COLO668 (cell line): ENCODE measurements at regions not wholly inside any gene's neighbourhood (a gene's known extent, or its start where the extent isn't known, plus 50 kb on each side); places are given as distances from the start of the nearest gene placed in this dataset.

ENCODE experiments used
- DNase-seq: peaks from one replicate; lab custom pipeline; 2025; ENCODE audit not compliant: unreplicated experiment; lab: John Stamatoyannopoulos, UW

- DNase-seq: no peak
Observed at GRCh38 chr1:222910699-222911098, 95.9 kb downstream of the DISP1 start.

GRCh38 chr1:222911866-222912265 lies 97.0 kb downstream of the DISP1 start:
- DNase-seq: no peak

- no peak for DNase-seq
Observed at GRCh38 chr1:222912730-222913129, 97.9 kb downstream of the DISP1 start.

- no peak for DNase-seq
Observed at GRCh38 chr1:222914861-222915632, 100.2 kb downstream of the DISP1 start.

- DNase-seq: no peak
Observed at GRCh38 chr1:222916100-222916499, 101.3 kb downstream of the DISP1 start.

- no peak for DNase-seq
Observed at GRCh38 chr1:222918801-222919477, 104.1 kb downstream of the DISP1 start.

GRCh38 chr1:222919478-222919865 lies 104.6 kb downstream of the DISP1 start:
- no peak for DNase-seq

- DNase-seq: no peak
Observed at GRCh38 chr1:222920169-222920568, 105.3 kb downstream of the DISP1 start.

GRCh38 chr1:222921945-222922344 lies 107.1 kb downstream of the DISP1 start:
- no peak for DNase-seq

- DNase-seq: no peak
Observed at GRCh38 chr1:222923506-222923905, 108.7 kb downstream of the DISP1 start.

GRCh38 chr1:222924136-222924706 lies 109.4 kb downstream of the DISP1 start:
- DNase-seq: no peak

- DNase-seq: no peak
Observed at GRCh38 chr1:222926566-222926965, 111.7 kb downstream of the DISP1 start.

- DNase-seq: no peak
Observed at GRCh38 chr1:222927031-222927430, 112.2 kb downstream of the DISP1 start.

GRCh38 chr1:222928212-222928611 lies 113.4 kb downstream of the DISP1 start:
- DNase-seq: no peak

- no peak for DNase-seq
Observed at GRCh38 chr1:222930070-222930469, 115.2 kb downstream of the DISP1 start.

GRCh38 chr1:222931023-222931422 lies 116.2 kb downstream of the DISP1 start:
- DNase-seq: no peak

GRCh38 chr1:222933273-222933672 lies 118.4 kb downstream of the DISP1 start:
- DNase-seq: no peak

GRCh38 chr1:222935239-222935900 lies 120.5 kb downstream of the DISP1 start:
- no peak for DNase-seq

- no peak for DNase-seq
Observed at GRCh38 chr1:222936042-222936441, 121.2 kb downstream of the DISP1 start.

- DNase-seq: no peak
Observed at GRCh38 chr1:222938986-222939385, 124.1 kb downstream of the DISP1 start.

GRCh38 chr1:222940095-222940494 lies 125.3 kb downstream of the DISP1 start:
- no peak for DNase-seq

- no peak for DNase-seq
Observed at GRCh38 chr1:222940906-222941305, 126.1 kb downstream of the DISP1 start.
